GM13977 (cell line): ENCODE measurements at regions not wholly inside any gene's neighbourhood (a gene's known extent, or its start where the extent isn't known, plus 50 kb on each side); places are given as distances from the start of the nearest gene placed in this dataset.

Experiments
- DNase-seq: peaks from one replicate; pipeline ENCODE4 v3.0.0; 2012; ENCODE audit warnings: low spot score
- in situ Hi-C: fragments of 300-500 bp; cut with MboI; formaldehyde crosslinking; loops from one replicate; pipeline ENCODE4 v1.12.0; 2022; ENCODE audit warnings: low sequenced_read_pairs, low pct_unique_long_range_greater_than_20kb, mixed read lengths, inconsistent platforms; ENCODE audit not compliant: unreplicated experiment
- TF ChIP-seq, protein P1 (sequence below): IDR thresholded peaks from 2 replicates; pipeline ENCODE4 v1.5.1; 2012; ENCODE audit warnings: mild to moderate bottlenecking, control low read depth; ENCODE audit not compliant: insufficient read depth; ENCODE audit errors: extremely low read depth, missing control alignments

DNA sequence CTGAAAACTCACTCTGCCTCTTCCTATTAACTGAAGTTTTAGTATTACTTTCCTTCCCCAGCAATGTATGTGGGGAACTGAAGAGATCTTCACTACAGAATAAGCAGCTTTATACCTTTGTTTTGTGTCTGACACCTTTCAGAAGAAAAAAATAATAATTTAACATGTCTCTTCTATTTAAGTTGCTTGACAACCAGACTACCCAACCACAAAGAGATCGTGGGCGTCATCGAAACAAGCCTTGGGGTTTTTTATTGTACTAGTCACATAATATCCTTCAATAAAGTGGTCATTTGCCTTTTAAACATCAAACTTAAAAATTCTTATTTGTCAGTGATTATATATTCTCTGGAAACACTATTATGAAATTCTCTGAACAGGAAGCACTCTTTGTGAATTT, 123.7 kb downstream of the CHD9NB start:
- in situ Hi-C loops: no loop called here
- no peak for DNase-seq
- TF ChIP-seq, protein P1, sequence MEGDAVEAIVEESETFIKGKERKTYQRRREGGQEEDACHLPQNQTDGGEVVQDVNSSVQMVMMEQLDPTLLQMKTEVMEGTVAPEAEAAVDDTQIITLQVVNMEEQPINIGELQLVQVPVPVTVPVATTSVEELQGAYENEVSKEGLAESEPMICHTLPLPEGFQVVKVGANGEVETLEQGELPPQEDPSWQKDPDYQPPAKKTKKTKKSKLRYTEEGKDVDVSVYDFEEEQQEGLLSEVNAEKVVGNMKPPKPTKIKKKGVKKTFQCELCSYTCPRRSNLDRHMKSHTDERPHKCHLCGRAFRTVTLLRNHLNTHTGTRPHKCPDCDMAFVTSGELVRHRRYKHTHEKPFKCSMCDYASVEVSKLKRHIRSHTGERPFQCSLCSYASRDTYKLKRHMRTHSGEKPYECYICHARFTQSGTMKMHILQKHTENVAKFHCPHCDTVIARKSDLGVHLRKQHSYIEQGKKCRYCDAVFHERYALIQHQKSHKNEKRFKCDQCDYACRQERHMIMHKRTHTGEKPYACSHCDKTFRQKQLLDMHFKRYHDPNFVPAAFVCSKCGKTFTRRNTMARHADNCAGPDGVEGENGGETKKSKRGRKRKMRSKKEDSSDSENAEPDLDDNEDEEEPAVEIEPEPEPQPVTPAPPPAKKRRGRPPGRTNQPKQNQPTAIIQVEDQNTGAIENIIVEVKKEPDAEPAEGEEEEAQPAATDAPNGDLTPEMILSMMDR: no peak

DNA sequence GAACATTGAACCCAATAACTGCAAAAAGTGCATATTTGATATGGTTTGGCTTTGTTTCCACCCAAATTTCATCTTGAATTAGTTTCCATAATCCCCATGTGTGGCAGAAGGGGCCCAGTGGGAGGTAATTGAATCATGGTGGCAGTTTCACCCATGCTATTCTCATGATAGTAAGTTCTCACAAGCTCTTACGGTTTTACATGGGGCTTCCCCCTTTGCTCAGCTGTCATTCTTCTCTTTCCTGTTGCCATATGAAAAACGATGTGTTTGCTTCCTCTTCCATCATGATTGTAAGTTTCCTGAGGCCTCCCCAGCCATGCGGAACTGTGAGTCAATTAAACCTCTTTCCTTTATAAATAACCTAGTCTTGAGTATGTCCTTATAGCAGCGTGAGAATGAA, 127.6 kb downstream of the CHD9NB start:
- TF ChIP-seq, protein P1: no peak
- no peak for DNase-seq
- in situ Hi-C loops: no loop called here

DNA sequence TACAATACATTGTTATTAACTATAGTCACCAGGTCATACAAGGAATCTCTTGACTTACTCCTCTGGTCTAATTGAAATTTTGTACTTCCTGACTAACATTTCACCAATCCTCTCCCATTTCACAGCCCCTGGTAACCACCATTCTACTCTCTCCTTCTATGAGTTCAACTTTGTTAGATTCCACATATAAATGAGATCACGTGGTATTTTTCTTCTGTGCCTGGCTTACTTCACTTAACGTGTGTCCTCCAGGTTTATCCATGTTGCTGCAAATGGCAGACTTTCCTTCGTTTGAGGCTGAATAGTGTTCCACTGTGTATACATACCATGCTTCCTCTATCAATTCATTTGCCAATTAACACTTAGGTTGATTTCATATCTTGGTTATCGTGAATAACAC, 128.5 kb downstream of the CHD9NB start:
- DNase-seq: no peak
- in situ Hi-C loops: no loop called here
- TF ChIP-seq, protein P1: no peak

DNA sequence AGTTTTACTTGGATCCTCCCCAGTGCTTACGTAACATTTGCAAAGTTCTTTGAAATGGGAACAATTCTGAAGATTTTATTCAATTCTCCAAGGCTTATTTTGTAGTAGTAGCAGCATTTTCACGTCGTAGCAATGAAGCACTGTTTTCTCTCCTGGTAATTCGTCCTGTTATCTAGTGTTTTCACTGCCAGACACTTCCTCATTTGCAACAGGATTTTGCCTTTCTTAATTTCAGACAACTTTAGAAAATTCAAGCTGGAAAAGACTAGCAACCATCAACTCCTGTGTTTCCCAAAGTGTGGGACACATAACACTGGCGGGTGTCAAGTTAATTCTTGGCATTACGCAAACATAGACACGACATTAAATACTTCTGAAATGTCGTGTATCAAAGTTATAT, 131.6 kb downstream of the CHD9NB start:
- in situ Hi-C loops: no loop called here
- TF ChIP-seq, protein P1: no peak
- no peak for DNase-seq

DNA sequence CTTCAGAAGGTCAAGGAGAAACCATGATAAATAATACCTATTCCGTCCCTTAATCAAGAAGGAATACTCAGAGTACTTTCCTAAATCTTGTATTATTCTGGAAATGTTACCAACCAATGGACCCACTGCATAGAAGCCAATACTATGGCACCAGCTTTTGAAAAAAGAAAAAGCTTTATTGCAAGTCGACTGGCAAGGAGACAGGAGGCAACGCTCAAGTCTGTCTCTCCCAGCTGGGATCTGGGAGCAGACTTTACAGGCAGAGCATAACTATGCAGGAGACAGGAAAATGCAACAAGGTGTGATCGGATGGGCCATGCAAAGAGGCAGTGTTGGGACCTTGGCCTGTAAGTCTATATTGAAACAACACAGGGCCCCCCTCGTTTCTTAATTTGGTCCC, 132.4 kb downstream of the CHD9NB start:
- in situ Hi-C loops: no loop called here
- TF ChIP-seq, protein P1: no peak
- no peak for DNase-seq

DNA sequence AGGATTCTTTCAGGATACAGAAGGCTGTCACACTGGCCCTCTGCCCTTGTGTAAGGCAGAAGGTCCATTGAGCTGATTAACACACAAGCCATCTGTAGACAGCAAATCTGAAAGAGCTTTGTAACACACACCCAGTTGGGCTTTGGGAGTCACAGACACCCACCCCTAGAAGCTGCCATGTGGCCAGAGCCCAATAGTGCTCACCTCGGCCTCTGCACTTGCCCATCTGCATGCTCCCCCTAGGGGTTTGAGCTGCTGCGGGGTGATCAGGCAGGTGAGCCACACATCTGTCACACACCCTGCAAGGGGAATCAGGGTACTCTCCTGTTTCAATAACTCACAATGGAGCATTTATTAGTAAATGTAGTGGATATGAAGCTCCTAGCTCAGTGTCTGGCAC, 138.3 kb downstream of the CHD9NB start:
- in situ Hi-C loops: no loop called here
- TF ChIP-seq, protein P1: no peak
- no peak for DNase-seq
